ENCODE measurements at regions not wholly inside any gene's neighbourhood (a gene's known extent, or its start where the extent isn't known, plus 50 kb on each side); places are given as distances from the start of the nearest gene placed in this dataset.

GRCh38 chr2:139790136-139790535 is 1009.9 kb upstream of the NXPH2 start:
- intact Hi-C loops (cut with micrococcal nuclease) = loop anchor here (2.0 to 5.0 kb wide), 2 partner anchors 157 to 1072 kb away; no protein-coding TSS in a partner anchor
- no peak for TF ChIP-seq CTCF (IDR thresholded peaks at IDR 0.05; ENCODE audit: unreplicated experiment)
- no peak overlapping the region for H3K27ac Mint-ChIP-seq (ENCODE audit: low read depth, unreplicated experiment)
- BruUV-seq (replicated peaks) = no TSS peak
- peaks cover 41% of the 10 kb centered on the region for H3K27me3 Mint-ChIP-seq (ENCODE audit: insufficient read depth, unreplicated experiment)
- H3K4me3 Mint-ChIP-seq (ENCODE audit: unreplicated experiment) = no peak overlapping the region
- no peak for DNase-seq (ENCODE audit: unreplicated experiment)
- H3K4me1 Mint-ChIP-seq (ENCODE audit: insufficient read depth, unreplicated experiment) = no peaks in the 10 kb centered on the region
- H3K9me3 Mint-ChIP-seq (ENCODE audit: unreplicated experiment) = no peaks in the 10 kb centered on the region
- ChIA-PET POLR2A (no interaction called here), CTCF (interaction anchor here (0.6 to 1.0 kb wide), 2 partner anchors 105 to 939 kb away, joined by 3 to 5 read pairs; no protein-coding TSS in a partner anchor)
- no peaks in the 10 kb centered on the region for H3K36me3 Mint-ChIP-seq (ENCODE audit: insufficient read depth, unreplicated experiment)

GRCh38 chr2:139778732-139779131 is 998.5 kb upstream of the NXPH2 start:
- POLR2A ChIA-PET = no interaction called here
- intact Hi-C loops (cut with micrococcal nuclease) = no loop called here
- CTCF ChIA-PET = no interaction called here
- Mint-ChIP-seq H3K4me3 (ENCODE audit: unreplicated experiment) (no peak overlapping the region), H3K4me1 (ENCODE audit: insufficient read depth, unreplicated experiment) (no peaks in the 10 kb centered on the region), H3K27me3 (ENCODE audit: insufficient read depth, unreplicated experiment) (peaks cover 23% of the 10 kb centered on the region), H3K9me3 (ENCODE audit: unreplicated experiment) (no peaks in the 10 kb centered on the region), H3K27ac (ENCODE audit: low read depth, unreplicated experiment) (no peak overlapping the region), H3K36me3 (ENCODE audit: insufficient read depth, unreplicated experiment) (no peaks in the 10 kb centered on the region)
- no TSS peak for BruUV-seq (replicated peaks)
- no peak for DNase-seq (ENCODE audit: unreplicated experiment)
- TF ChIP-seq CTCF (IDR thresholded peaks at IDR 0.05; ENCODE audit: unreplicated experiment) = no peak

GRCh38 chr2:139773720-139774277 is 993.6 kb upstream of the NXPH2 start:
- no peak for DNase-seq (ENCODE audit: unreplicated experiment)
- BruUV-seq (replicated peaks) = no TSS peak
- intact Hi-C loops (cut with micrococcal nuclease) = no loop called here

GRCh38 chr2:139769633-139770032 is 989.4 kb upstream of the NXPH2 start:
- intact Hi-C loops (cut with micrococcal nuclease) = no loop called here
- peaks cover 11% of the 10 kb centered on the region for H3K27me3 Mint-ChIP-seq (ENCODE audit: insufficient read depth, unreplicated experiment)
- POLR2A ChIA-PET = no interaction called here

More at GRCh38 chr2:139773720-139774277, 993.6 kb upstream of the NXPH2 start:
- ChIA-PET POLR2A (no interaction called here), CTCF (interaction anchor here (0.6 kb wide), 2 partner anchors 18 to 504 kb away, joined by 3 read pairs; no protein-coding TSS in a partner anchor)
- peaks cover 10% of the 10 kb centered on the region for H3K27me3 Mint-ChIP-seq (ENCODE audit: insufficient read depth, unreplicated experiment)
- H3K4me1 Mint-ChIP-seq (ENCODE audit: insufficient read depth, unreplicated experiment) = no peaks in the 10 kb centered on the region
- no peak for TF ChIP-seq CTCF (IDR thresholded peaks at IDR 0.05; ENCODE audit: unreplicated experiment)
- no peaks in the 10 kb centered on the region for H3K36me3 Mint-ChIP-seq (ENCODE audit: insufficient read depth, unreplicated experiment)
- H3K9me3 Mint-ChIP-seq (ENCODE audit: unreplicated experiment) = no peaks in the 10 kb centered on the region
- H3K4me3 Mint-ChIP-seq (ENCODE audit: unreplicated experiment) = no peak overlapping the region
- H3K27ac Mint-ChIP-seq (ENCODE audit: low read depth, unreplicated experiment) = no peak overlapping the region

More at GRCh38 chr2:139769633-139770032, 989.4 kb upstream of the NXPH2 start:
- Mint-ChIP-seq H3K4me1 (ENCODE audit: insufficient read depth, unreplicated experiment) (no peaks in the 10 kb centered on the region), H3K27ac (ENCODE audit: low read depth, unreplicated experiment) (no peak overlapping the region), H3K4me3 (ENCODE audit: unreplicated experiment) (no peak overlapping the region), H3K9me3 (ENCODE audit: unreplicated experiment) (no peaks in the 10 kb centered on the region), H3K36me3 (ENCODE audit: insufficient read depth, unreplicated experiment) (no peaks in the 10 kb centered on the region)
- no peak for TF ChIP-seq CTCF (IDR thresholded peaks at IDR 0.05; ENCODE audit: unreplicated experiment)
- DNase-seq (ENCODE audit: unreplicated experiment) = no peak
- CTCF ChIA-PET = no interaction called here
- no TSS peak for BruUV-seq (replicated peaks)

All from MCF 10A (cell line).